Keratinocyte (primary cell): ENCODE measurements at regions not wholly inside any gene's neighbourhood (a gene's known extent, or its start where the extent isn't known, plus 50 kb on each side); places are given as distances from the start of the nearest gene placed in this dataset.

ENCODE experiments used
- DNase-seq: peaks from one replicate; pipeline ENCODE4 v3.0.0-alpha.2; 2011; ENCODE audit warnings: low read depth, missing footprints, low spot score
- FAIRE-seq: peaks from 2 replicates; lab custom pipeline; 2011; peaks lifted over from hg19 to GRCh38; lab: Jason Lieb, UNC
- H2AFZ ChIP-seq: 2 replicates; pipeline ENCODE4 v1.6.0; 2012; ENCODE audit warnings: low read length, control low read depth, inconsistent platforms; ENCODE audit not compliant: control insufficient read depth
- H3K27ac ChIP-seq: 2 replicates; pipeline ENCODE4 v1.5.1; 2011; ENCODE audit warnings: low read length; ENCODE audit not compliant: control insufficient read depth, insufficient read depth
- H3K27me3 ChIP-seq: 3 replicates; pipeline ENCODE4 v1.6.0; 2011; ENCODE audit warnings: low read length; ENCODE audit not compliant: control insufficient read depth, insufficient read depth; ENCODE audit errors: extremely low read depth
- H3K36me3 ChIP-seq, 2 experiments: 2 replicates in 1 of 2; 3 replicates in 1 of 2; pipeline ENCODE4 v1.5.1; 2011; ENCODE audit warnings: low read length in 2 of 2, mild to moderate bottlenecking in 1 of 2; ENCODE audit not compliant: control insufficient read depth in 2 of 2, insufficient read depth in 2 of 2; ENCODE audit errors: extremely low read depth in 1 of 2
- H3K4me1 ChIP-seq: 3 replicates; pipeline ENCODE4 v1.5.1; 2011; ENCODE audit warnings: low read length; ENCODE audit not compliant: control insufficient read depth, insufficient read depth; ENCODE audit errors: extremely low read depth
- H3K4me2 ChIP-seq: 3 replicates; pipeline ENCODE4 v1.6.0; 2011; ENCODE audit warnings: low read depth, low read length; ENCODE audit not compliant: control insufficient read depth, insufficient read depth; ENCODE audit errors: extremely low read depth
- H3K4me3 ChIP-seq, 3 experiments: fragments of 200-600 bp in 1 of 3; sonication (generic) in 1 of 3; 2 replicates in 2 of 3; 3 replicates in 1 of 3; pipeline ENCODE4 v1.5.1; 2011 to 2016; ENCODE audit warnings: low read length in 3 of 3, mild to moderate bottlenecking in 3 of 3, control low read depth in 2 of 3, inconsistent platforms in 1 of 3, low read depth in 1 of 3, mixed read lengths in 1 of 3, mixed run types in 1 of 3, moderate library complexity in 1 of 3; ENCODE audit not compliant: control insufficient read depth in 2 of 3, insufficient read depth in 2 of 3; ENCODE audit errors: extremely low read depth in 1 of 3
- H3K79me2 ChIP-seq: 2 replicates; pipeline ENCODE4 v1.6.0; 2012; ENCODE audit warnings: low read length; ENCODE audit not compliant: control insufficient read depth, insufficient read depth
- H3K9ac ChIP-seq: 3 replicates; pipeline ENCODE4 v1.6.0; 2011; ENCODE audit warnings: low read length; ENCODE audit not compliant: control insufficient read depth, insufficient read depth; ENCODE audit errors: extremely low read depth
- H3K9me1 ChIP-seq: 3 replicates; pipeline ENCODE4 v1.6.0; 2011; ENCODE audit warnings: low read length; ENCODE audit not compliant: control insufficient read depth, insufficient read depth; ENCODE audit errors: extremely low read depth
- H3K9me3 ChIP-seq: 2 replicates; pipeline ENCODE4 v1.5.1; 2012; ENCODE audit warnings: low read depth, low read length; ENCODE audit not compliant: control insufficient read depth
- H4K20me1 ChIP-seq: 3 replicates; pipeline ENCODE4 v1.6.0; 2011; ENCODE audit warnings: low read length; ENCODE audit not compliant: control insufficient read depth, insufficient read depth; ENCODE audit errors: extremely low read depth
- CTCF ChIP-seq, 3 experiments: IDR thresholded peaks in 1 of 3; conservative IDR thresholded peaks in 1 of 3; optimal IDR thresholded peaks in 1 of 3; 2 replicates in 2 of 3; 3 replicates in 1 of 3; pipeline versions ENCODE3 to v1.5.1; 2011; ENCODE audit warnings: low read length in 3 of 3, mild to moderate bottlenecking in 3 of 3, moderate library complexity in 2 of 3, control low read depth in 1 of 3, inconsistent platforms in 1 of 3; ENCODE audit not compliant: insufficient read depth in 2 of 3; ENCODE audit errors: extremely low read depth in 1 of 3
- EZH2 ChIP-seq: IDR thresholded peaks from one replicate; pipeline ENCODE4 v1.6.1; 2012; ENCODE audit warnings: inconsistent platforms, mild to moderate bottlenecking, low read length, moderate library complexity
- dilution Hi-C: fragments of 300-500 bp; cut with MboI; formaldehyde crosslinking; loops from one replicate; pipeline ENCODE4 v1.7.0; 2020; ENCODE audit warnings: low sequenced_read_pairs; ENCODE audit not compliant: extremely low pct_ligation_motif_present

DNA sequence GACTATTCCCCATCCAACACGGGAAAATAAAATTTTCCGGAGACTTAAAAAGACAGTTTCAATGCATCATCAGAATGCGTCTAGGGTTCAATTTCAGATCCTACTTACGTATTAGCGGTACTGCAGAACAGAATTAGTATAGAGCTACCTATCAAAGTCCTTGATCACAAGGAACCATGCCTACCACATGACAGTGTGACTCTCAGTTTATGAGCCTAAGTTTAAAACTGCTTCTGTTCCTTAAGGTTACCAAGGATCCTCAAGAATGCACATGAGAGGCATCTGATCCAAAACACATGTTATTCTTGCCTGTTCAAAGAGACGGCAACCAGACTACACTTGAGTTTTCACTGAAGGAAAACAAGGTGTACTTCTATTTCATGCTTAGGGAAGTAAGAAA is 369.7 kb downstream of the EPHA4 start:
- no peaks in the 10 kb centered on the region for H3K9me1 ChIP-seq
- H3K27me3 ChIP-seq, result no peaks in the 10 kb centered on the region
- H3K4me2 ChIP-seq, result no peak overlapping the region
- TF ChIP-seq EZH2 (no peak), CTCF (optimal IDR thresholded peaks at IDR 0.05 in 1 of 3, IDR thresholded peaks at IDR 0.05 in 1 of 3, conservative IDR thresholded peaks at IDR 0.05 in 1 of 3; ENCODE audit: extremely low read depth in 1 of 3, insufficient read depth in 2 of 3, low read length in 3 of 3) (no peak)
- DNase-seq, result no peak
- no peaks in the 10 kb centered on the region for H4K20me1 ChIP-seq
- no peaks in the 10 kb centered on the region for H3K4me1 ChIP-seq
- no peaks in the 10 kb centered on the region for H3K9me3 ChIP-seq
- no peaks in the 10 kb centered on the region for H3K36me3 ChIP-seq
- no peak overlapping the region for H2AFZ ChIP-seq
- no peak overlapping the region for H3K4me3 ChIP-seq
- H3K79me2 ChIP-seq, result no peaks in the 10 kb centered on the region
- no peak for FAIRE-seq
- no peak overlapping the region for H3K9ac ChIP-seq
- H3K27ac ChIP-seq, result no peak overlapping the region
- dilution Hi-C loops, result no loop called here

DNA sequence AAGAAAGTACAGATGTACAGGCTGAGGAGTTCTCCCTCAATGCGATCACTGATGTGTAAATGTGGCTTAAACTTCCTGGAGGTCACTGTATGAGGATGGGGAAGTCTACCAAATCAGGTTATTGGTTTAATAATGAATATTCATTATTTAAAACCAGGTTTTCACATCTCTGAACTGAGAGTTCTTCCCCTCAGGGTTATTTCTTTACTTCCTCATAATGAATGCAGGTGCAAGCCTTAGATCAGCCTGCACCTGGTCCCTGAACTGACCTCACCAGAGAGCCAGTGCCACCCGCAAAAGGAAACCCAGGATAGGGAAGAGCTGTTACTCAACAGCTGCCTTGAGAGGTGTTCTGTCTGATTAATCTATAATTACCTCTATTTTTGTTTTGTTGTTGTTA is 369.0 kb downstream of the EPHA4 start:
- dilution Hi-C loops, result no loop called here
- Histone ChIP-seq H3K9me1 (no peaks in the 10 kb centered on the region), H3K79me2 (no peaks in the 10 kb centered on the region), H3K36me3 (no peaks in the 10 kb centered on the region), H3K27ac (no peak overlapping the region), H3K9me3 (no peaks in the 10 kb centered on the region), H3K4me3 (no peak overlapping the region), H3K27me3 (no peaks in the 10 kb centered on the region), H3K9ac (no peak overlapping the region), H3K4me2 (no peak overlapping the region), H3K4me1 (no peaks in the 10 kb centered on the region), H4K20me1 (no peaks in the 10 kb centered on the region), H2AFZ (no peak overlapping the region)
- FAIRE-seq (no peak), DNase-seq (no peak)
- TF ChIP-seq EZH2, result no peak
- no peak for TF ChIP-seq CTCF (optimal IDR thresholded peaks at IDR 0.05 in 1 of 3, IDR thresholded peaks at IDR 0.05 in 1 of 3, conservative IDR thresholded peaks at IDR 0.05 in 1 of 3; ENCODE audit: extremely low read depth in 1 of 3, insufficient read depth in 2 of 3, low read length in 3 of 3)
